NT2/D1 (cell line): ENCODE measurements at regions not wholly inside any gene's neighbourhood (a gene's known extent, or its start where the extent isn't known, plus 50 kb on each side); places are given as distances from the start of the nearest gene placed in this dataset.

Source experiments
- DNase-seq: peaks from one replicate; pipeline ENCODE4 v3.0.0-alpha.2; 2011; ENCODE audit warnings: low read depth, low spot score
- H3K27me3 ChIP-seq: 2 replicates; pipeline ENCODE4 v1.6.0; 2011; ENCODE audit warnings: mild to moderate bottlenecking; ENCODE audit not compliant: insufficient read length, insufficient read depth
- H3K36me3 ChIP-seq: 2 replicates; pipeline ENCODE4 v1.6.1; 2011; ENCODE audit warnings: mild to moderate bottlenecking, low read length, mixed read lengths; ENCODE audit not compliant: insufficient read depth, insufficient read length
- H3K4me1 ChIP-seq: 2 replicates; pipeline ENCODE4 v1.5.1; 2011; ENCODE audit not compliant: insufficient read depth, insufficient read length
- H3K4me3 ChIP-seq: 2 replicates; pipeline ENCODE4 v1.5.1; 2011; ENCODE audit warnings: low read depth; ENCODE audit not compliant: insufficient read length
- H3K9ac ChIP-seq: 2 replicates; pipeline ENCODE4 v1.6.0; 2011; ENCODE audit warnings: low read depth; ENCODE audit not compliant: insufficient read length
- H3K9me3 ChIP-seq: 2 replicates; pipeline ENCODE4 v1.5.1; 2011; ENCODE audit warnings: mild to moderate bottlenecking, low read length; ENCODE audit not compliant: insufficient read depth
- SUZ12 ChIP-seq: IDR thresholded peaks from 2 replicates; pipeline ENCODE4 v1.6.1; 2011; ENCODE audit not compliant: insufficient read length, insufficient read depth; ENCODE audit errors: extremely low read depth
- YY1 ChIP-seq: IDR thresholded peaks from 2 replicates; pipeline ENCODE4 v1.6.1; 2011; ENCODE audit not compliant: insufficient read length, insufficient read depth
- ZNF274 ChIP-seq: IDR thresholded peaks from 2 replicates; pipeline ENCODE4 v1.6.1; 2011; ENCODE audit warnings: mild to moderate bottlenecking, low read depth, low read length

DNA sequence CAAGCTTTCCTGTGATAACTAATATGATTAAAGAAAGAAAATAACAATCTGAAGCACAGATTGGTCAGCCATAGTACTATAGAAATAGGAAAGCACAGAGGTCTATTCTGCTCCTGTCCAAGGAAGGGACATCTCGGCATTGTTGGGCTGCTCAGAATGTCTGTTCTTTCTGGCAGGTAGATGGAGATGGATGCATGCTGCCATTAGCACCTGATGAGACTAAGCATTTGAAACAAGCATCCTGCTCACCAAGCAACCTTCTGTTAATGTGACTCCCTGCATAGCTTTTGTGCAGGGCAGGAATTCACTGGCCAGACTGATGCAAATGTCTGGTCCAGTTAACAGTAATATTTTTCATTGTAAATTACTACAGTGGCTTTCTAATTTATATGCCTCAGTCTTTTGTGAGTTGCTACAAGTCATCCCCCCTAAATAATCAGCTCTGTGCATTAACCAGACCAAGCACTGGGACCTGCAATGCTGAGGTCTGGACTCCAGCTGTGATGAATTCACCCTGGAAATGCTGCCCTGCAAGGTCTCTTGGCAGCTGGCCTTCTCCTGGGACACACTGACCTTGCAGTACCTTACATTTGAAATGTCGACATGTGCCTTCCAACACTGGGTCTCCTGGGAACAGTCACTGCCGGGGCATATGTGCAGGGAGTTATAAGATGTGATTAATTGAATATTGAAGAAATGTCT, 1123.7 kb downstream of the IGSF11 start:
- H3K4me3 ChIP-seq, result no peak overlapping the region
- no peaks in the 10 kb centered on the region for H3K27me3 ChIP-seq
- no peaks in the 10 kb centered on the region for H3K4me1 ChIP-seq
- H3K9me3 ChIP-seq, result no peaks in the 10 kb centered on the region
- H3K9ac ChIP-seq, result no peak overlapping the region
- DNase-seq, result no peak
- no peaks in the 10 kb centered on the region for H3K36me3 ChIP-seq
- TF ChIP-seq YY1 (no peak), ZNF274 (no peak), SUZ12 (no peak)

- H3K9me3 ChIP-seq, result no peaks in the 10 kb centered on the region
- no peak for DNase-seq
- TF ChIP-seq ZNF274, result no peak
- TF ChIP-seq YY1, result no peak
- TF ChIP-seq SUZ12, result no peak
- H3K9ac ChIP-seq, result no peak overlapping the region
- no peaks in the 10 kb centered on the region for H3K27me3 ChIP-seq
- H3K4me3 ChIP-seq, result no peak overlapping the region
- no peaks in the 10 kb centered on the region for H3K4me1 ChIP-seq
- H3K36me3 ChIP-seq, result no peaks in the 10 kb centered on the region
Observed at GRCh38 chr3:117912352-117912751, 1122.3 kb downstream of the IGSF11 start.

GRCh38 chr3:117914540-117915100, 1120.0 kb downstream of the IGSF11 start:
- H3K4me1 ChIP-seq, result no peaks in the 10 kb centered on the region
- H3K4me3 ChIP-seq, result no peak overlapping the region

DNA sequence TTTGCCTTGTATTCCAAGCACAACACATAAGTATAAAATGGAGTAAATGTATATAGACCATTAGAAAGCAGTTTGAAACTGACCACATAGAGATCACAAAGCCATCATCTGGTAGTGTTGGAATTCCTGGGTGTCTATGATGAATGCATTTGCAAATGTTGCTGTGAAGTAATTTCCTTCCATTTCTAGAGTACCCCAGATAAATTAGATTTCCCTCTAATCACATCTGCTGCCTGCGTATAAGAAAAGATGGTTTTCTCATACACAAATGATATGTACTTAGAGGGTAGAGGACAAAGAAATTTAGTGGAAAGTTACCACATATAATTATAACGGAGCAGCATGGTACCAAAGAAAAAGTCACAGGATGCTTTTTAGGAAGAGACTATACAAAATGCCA, 1117.8 kb downstream of the IGSF11 start:
- H3K4me1 ChIP-seq, result no peaks in the 10 kb centered on the region
- DNase-seq, result no peak
- H3K27me3 ChIP-seq, result no peaks in the 10 kb centered on the region
- H3K4me3 ChIP-seq, result no peak overlapping the region
- H3K9me3 ChIP-seq, result no peaks in the 10 kb centered on the region
- H3K36me3 ChIP-seq, result no peaks in the 10 kb centered on the region
- no peak overlapping the region for H3K9ac ChIP-seq
- TF ChIP-seq SUZ12, result no peak
- no peak for TF ChIP-seq ZNF274
- TF ChIP-seq YY1, result no peak

More at GRCh38 chr3:117914540-117915100, 1120.0 kb downstream of the IGSF11 start:
- H3K27me3 ChIP-seq, result no peaks in the 10 kb centered on the region
- DNase-seq, result no peak
- TF ChIP-seq SUZ12 (no peak), YY1 (no peak), ZNF274 (no peak)
- H3K36me3 ChIP-seq, result no peaks in the 10 kb centered on the region
- no peaks in the 10 kb centered on the region for H3K9me3 ChIP-seq
- H3K9ac ChIP-seq, result no peak overlapping the region

GRCh38 chr3:117919621-117920020, 1115.0 kb downstream of the IGSF11 start:
- no peak overlapping the region for H3K4me3 ChIP-seq
- H3K27me3 ChIP-seq, result no peaks in the 10 kb centered on the region
- no peaks in the 10 kb centered on the region for H3K4me1 ChIP-seq
- no peak for DNase-seq
- no peak overlapping the region for H3K9ac ChIP-seq
- H3K9me3 ChIP-seq, result no peaks in the 10 kb centered on the region
- no peaks in the 10 kb centered on the region for H3K36me3 ChIP-seq
- TF ChIP-seq ZNF274 (no peak), YY1 (no peak), SUZ12 (no peak)

- Histone ChIP-seq H3K9me3 (no peaks in the 10 kb centered on the region), H3K27me3 (no peaks in the 10 kb centered on the region), H3K9ac (no peak overlapping the region), H3K36me3 (no peaks in the 10 kb centered on the region), H3K4me3 (no peak overlapping the region), H3K4me1 (no peaks in the 10 kb centered on the region)
- no peak for TF ChIP-seq ZNF274
- no peak for TF ChIP-seq YY1
- no peak for TF ChIP-seq SUZ12
- DNase-seq, result no peak
Observed at GRCh38 chr3:117920253-117920898, 1114.3 kb downstream of the IGSF11 start.

GRCh38 chr3:117921411-117921810, 1113.2 kb downstream of the IGSF11 start:
- H3K9ac ChIP-seq, result no peak overlapping the region
- no peaks in the 10 kb centered on the region for H3K4me1 ChIP-seq
- TF ChIP-seq SUZ12 (no peak), ZNF274 (no peak), YY1 (no peak)
- DNase-seq, result no peak
- H3K4me3 ChIP-seq, result no peak overlapping the region
- no peaks in the 10 kb centered on the region for H3K9me3 ChIP-seq
- H3K27me3 ChIP-seq, result no peaks in the 10 kb centered on the region
- no peaks in the 10 kb centered on the region for H3K36me3 ChIP-seq

DNA sequence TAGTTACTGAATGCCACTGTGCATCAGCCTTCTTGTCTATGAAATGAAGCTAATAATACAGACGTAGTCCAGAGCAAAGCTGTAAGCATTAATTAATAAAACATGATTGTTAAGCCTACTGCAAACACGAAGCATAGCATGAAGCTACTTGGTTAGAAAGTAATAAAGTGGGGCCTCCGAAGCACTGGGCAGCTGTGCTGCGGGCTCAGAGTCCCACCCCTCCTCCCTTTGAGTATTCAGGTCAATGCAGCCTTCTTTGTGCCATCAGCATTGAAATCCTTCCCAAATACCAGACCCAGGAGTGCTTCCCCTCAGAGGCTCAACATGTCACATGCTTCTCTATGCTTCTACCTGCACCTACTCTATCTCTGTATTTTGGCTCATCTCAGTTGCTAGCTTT, 1112.6 kb downstream of the IGSF11 start:
- Histone ChIP-seq H3K4me1 (no peaks in the 10 kb centered on the region), H3K9me3 (no peaks in the 10 kb centered on the region), H3K4me3 (no peak overlapping the region), H3K36me3 (no peaks in the 10 kb centered on the region), H3K27me3 (no peaks in the 10 kb centered on the region), H3K9ac (no peak overlapping the region)
- no peak for DNase-seq
- TF ChIP-seq SUZ12, result no peak
- no peak for TF ChIP-seq ZNF274
- no peak for TF ChIP-seq YY1
